NOMO-1 treated with DMSO at 0.1 percent for 48 hours (cell line): ENCODE measurements at regions not wholly inside any gene's neighbourhood (a gene's known extent, or its start where the extent isn't known, plus 50 kb on each side); places are given as distances from the start of the nearest gene placed in this dataset.
"Not testable (repeated sequence)": the region's sequence is repeated elsewhere in the genome, so short reads cannot be mapped to it uniquely, and the experiment has no call there.

Source experiments
- DNase-seq: peaks from one replicate; lab custom pipeline; 2025; ENCODE audit not compliant: unreplicated experiment; lab: John Stamatoyannopoulos, UW

- DNase-seq, result not testable (repeated sequence)
These were observed 282.5 kb upstream of the TACR3 start for GRCh38 chr4:104002318-104002717.

GRCh38 chr4:103998756-103999155 lies 279.0 kb upstream of the TACR3 start:
- DNase-seq, result no peak

- peak; percentile 15 for DNase-seq
These were observed 276.9 kb upstream of the TACR3 start for GRCh38 chr4:103996637-103997036.

- no peak for DNase-seq
These were observed 276.3 kb upstream of the TACR3 start for GRCh38 chr4:103996064-103996463.

GRCh38 chr4:103994059-103994458 lies 274.3 kb upstream of the TACR3 start:
- no peak for DNase-seq

GRCh38 chr4:103982454-103982853 lies 262.7 kb upstream of the TACR3 start:
- DNase-seq, result no peak

DNA sequence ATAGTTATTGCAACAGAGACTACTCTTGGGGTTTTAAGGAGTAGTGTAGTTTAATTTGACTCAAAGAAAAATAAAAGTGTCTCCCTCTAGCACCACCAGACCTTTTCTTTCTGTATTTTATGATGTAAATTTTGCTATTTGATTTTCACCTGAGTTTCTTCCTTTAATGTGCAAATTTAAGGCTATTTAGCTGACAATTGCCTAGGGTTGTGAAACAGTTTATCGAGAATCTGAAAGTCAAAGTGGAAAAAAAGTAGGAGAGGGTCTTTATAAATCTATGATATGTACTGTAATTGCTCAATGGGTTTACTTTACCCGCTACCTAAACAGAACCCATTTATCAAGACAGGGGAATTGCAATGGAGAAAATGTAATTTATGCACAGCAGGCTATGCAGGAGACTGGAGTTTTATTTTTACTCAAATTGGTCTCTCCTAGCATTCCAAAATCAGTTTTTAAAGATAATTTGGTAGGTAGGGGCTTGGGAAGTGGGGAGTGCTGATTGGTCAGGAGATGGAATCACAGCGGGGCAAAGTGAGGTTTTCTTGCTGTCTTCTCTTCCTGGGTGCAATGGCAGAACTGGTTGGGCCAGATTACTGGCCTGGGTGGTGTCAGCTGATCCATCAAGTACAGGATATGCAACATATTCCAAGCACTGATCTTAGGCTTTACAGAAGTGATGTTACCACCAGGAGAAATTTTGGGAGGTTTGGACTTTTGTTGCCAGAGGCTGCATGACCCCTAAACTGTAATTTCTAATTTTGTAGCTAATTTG lies 228.6 kb upstream of the TACR3 start:
- DNase-seq, result no peak

DNA sequence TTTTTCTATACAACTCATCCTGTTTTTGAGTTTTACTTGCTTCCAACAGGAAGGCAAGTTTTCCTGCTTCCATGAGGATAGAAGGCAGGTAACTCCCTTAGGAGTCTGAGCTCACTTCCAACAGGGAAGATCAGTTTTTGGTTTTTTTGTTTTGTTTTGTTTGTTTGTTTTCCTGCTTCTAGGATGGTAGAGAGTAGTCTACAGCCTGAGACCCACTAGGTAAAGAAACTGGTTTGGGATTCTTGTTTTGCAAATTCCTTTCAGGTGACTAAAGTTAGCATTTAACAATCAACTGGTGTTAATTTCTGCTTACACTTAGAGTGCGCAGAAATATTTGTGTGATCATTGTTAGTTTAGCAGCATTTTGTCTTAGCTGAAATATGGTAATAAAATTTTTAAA lies 227.8 kb upstream of the TACR3 start:
- DNase-seq, result no peak

DNA sequence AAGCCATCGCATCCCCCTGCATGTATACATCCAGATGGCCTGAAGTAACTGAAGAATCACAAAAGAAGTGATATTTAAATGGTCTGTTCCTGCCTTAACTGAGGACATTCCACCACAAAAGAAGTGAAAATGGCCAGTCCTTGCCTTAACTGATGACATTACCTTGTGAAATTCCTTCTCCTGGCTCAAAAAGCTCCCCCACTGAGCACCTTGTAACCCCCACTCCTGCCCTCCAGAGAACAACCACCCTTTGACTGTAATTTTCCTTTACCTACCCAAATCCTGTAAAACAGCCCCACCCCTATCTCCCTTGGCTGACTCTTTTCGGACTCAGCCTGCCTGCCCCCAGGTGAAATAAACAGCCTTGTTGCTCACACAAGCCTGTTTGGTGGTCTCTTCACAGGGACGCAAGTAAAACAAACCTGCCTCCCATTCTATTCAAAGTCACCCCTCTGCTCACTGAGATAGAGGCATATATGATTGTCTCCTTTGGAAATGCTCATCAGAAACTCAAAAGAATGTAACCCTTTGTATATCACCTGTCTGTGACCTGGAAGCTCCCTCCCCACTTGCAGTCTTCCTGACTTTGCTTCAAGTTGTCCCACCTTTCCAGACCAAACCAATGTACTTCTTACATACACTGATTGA lies 227.0 kb upstream of the TACR3 start:
- DNase-seq, result not testable (repeated sequence)

DNA sequence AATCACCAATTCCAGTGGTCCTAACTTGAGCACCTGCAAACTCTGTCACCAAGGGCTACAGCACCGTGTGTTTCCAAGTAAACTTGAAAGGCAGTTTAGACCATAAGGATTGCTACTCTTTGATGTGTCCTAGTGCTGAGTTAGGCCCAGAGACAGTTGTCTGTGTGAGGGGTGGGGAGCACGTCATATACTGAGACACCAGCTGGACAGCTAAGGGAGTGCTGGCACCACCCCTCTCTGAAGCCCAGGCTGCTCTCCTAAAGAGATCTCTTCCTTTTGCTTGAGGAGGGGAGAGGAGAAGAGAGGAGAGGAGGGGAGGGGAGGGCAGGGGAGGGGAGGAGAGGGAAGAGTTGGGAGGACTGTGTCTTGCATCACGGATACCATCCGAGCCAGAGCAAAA lies 218.7 kb upstream of the TACR3 start:
- DNase-seq, result no peak

GRCh38 chr4:103936653-103937145 lies 216.9 kb upstream of the TACR3 start:
- DNase-seq, result no peak

DNA sequence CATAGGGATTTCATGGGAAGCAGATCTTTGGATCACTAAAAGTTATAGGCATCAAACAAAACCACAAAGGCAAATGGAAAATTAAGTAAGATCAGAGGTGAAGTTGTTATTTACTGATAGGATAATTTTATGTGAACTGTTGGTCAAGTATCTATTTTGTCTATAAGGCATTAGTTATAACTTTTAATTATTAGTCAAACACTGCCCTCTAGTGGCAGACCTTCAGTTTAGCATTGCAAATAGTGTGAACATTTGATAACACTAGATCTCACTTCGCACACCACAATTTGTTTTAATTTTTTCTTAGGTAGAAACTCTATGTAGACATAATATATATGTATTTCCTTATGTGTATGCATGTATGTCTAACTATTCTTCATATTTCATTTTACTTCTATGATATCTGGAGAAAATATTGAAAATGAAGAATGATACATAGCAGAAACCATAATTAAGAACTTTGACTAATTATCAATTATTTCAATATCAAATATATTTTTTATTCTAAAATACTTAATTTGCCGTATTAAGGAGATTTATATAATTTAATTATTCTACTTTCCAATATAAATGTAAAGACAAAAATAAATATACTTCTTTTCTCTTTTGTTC lies 214.5 kb upstream of the TACR3 start:
- peak; percentile 39 for DNase-seq

DNA sequence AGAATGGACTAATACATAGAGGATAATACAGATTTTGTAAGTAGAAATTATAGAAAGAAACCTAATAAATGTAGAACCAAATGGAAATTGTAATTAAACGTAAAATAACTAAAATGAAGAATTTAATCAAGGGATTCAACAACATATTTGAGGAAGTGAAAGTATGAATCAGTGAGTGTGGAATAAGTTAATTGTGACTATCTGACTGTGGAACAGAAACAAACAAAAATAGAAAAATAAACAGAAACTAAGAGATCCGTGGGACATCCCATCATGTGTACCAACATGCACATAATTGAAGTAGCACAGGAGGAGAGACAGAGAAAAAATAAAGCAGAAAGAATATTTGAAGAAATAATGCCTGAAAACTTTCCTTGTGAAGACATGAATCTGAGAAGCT lies 208.6 kb upstream of the TACR3 start:
- DNase-seq, result no peak

- no peak for DNase-seq
These were observed 203.8 kb upstream of the TACR3 start for GRCh38 chr4:103923551-103923950.

- DNase-seq, result no peak
These were observed 198.4 kb upstream of the TACR3 start for GRCh38 chr4:103918214-103918613.

GRCh38 chr4:103915224-103915869 lies 195.6 kb upstream of the TACR3 start:
- no peak for DNase-seq

GRCh38 chr4:103907414-103907813 lies 187.6 kb upstream of the TACR3 start:
- DNase-seq, result no peak

- DNase-seq, result no peak
These were observed 184.3 kb upstream of the TACR3 start for GRCh38 chr4:103904123-103904522.

DNA sequence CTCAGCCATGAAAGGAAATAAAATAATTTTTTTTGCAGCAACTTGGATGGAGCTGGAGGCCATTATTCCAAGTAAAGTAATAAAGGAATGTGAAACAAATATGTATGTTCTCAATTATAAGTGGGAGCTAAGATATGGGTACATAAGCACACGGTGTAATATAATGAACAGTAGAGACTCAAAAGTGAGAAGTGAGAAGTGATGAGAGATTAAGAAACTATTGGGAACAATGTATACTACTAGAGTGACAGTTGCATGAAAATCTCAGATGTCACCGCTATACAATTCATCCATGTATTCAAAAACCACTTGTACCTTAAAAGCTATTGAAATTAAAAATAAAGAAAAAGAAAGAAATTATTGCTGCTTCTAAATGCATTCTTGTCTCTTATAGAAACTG lies 182.9 kb upstream of the TACR3 start:
- DNase-seq, result no peak

DNA sequence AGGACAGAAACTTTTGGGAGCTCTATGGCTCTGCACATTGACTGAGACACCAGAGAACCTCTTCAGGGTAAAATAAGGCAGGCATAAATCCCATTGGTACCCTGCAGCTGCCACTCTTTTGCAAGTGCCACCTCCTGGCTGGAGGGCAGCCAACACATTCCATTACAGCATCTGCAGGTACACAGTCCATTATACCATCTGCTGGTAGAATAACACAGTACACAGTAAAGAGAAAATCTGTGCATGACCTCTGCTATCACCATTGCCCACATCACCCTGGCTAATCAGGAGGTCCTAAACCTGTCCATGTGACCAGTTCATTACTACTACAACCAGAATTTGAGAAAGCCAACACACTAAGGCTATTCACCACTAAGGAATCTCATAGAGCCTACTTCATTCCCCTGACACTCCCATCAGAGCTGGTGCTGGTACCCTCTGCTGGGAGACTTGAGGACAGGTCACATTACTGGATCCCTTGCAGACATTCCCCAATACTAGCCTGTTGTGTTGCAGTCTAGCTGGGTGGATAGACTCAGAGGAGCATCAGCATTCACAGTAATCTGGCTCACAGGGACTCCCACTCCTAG lies 176.2 kb upstream of the TACR3 start:
- DNase-seq, result no peak

- no peak for DNase-seq
These were observed 172.8 kb upstream of the TACR3 start for GRCh38 chr4:103892586-103892985.
